ENCODE measurements at regions not wholly inside any gene's neighbourhood (a gene's known extent, or its start where the extent isn't known, plus 50 kb on each side); places are given as distances from the start of the nearest gene placed in this dataset.

DNA sequence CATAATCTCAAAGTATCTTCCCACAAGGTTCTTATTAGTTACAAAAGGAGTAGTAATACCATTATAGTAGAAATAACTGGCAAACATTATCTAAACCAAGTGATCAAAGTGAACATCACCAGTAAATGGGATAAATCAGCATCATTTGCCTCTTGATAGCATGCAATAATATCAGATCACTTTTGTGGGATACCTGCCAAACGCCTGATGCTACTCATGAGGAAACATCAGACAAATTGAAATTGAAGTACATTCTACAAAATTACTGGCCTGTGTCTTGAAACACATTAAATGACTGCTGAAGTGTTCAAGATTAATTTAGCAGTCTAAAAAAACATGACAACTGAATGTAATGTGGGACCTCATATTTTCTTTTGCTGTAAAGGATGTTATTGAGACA, 208.1 kb downstream of the TINAG start:
- Histone ChIP-seq H3K27me3 (replicated peaks; ENCODE audit: control insufficient read depth, insufficient read depth, low read length) (no peaks in the 10 kb centered on the region), H3K4me3 (replicated peaks; ENCODE audit: low read depth, low read length) (no peak overlapping the region), H3K36me3 (ENCODE audit: control insufficient read depth, insufficient read depth, low read length) (no peaks in the 10 kb centered on the region)
- DNase-seq (ENCODE audit: extremely low read depth, insufficient read length), result no peak
- TF ChIP-seq CTCF (IDR thresholded peaks at IDR 0.05; ENCODE audit: insufficient read depth, low read length, poor library complexity, severe bottlenecking), result no peak

GRCh38 chr6:54519161-54519560, 210.9 kb downstream of the TINAG start:
- no peaks in the 10 kb centered on the region for H3K36me3 ChIP-seq (ENCODE audit: control insufficient read depth, insufficient read depth, low read length)
- no peak for TF ChIP-seq CTCF (IDR thresholded peaks at IDR 0.05; ENCODE audit: insufficient read depth, low read length, poor library complexity, severe bottlenecking)
- DNase-seq (ENCODE audit: extremely low read depth, insufficient read length), result no peak
- H3K27me3 ChIP-seq (replicated peaks; ENCODE audit: control insufficient read depth, insufficient read depth, low read length), result no peaks in the 10 kb centered on the region
- H3K4me3 ChIP-seq (replicated peaks; ENCODE audit: low read depth, low read length), result no peak overlapping the region

GRCh38 chr6:54525731-54526130, 217.5 kb downstream of the TINAG start:
- no peaks in the 10 kb centered on the region for H3K36me3 ChIP-seq (ENCODE audit: control insufficient read depth, insufficient read depth, low read length)
- no peak for DNase-seq (ENCODE audit: extremely low read depth, insufficient read length)
- TF ChIP-seq CTCF (IDR thresholded peaks at IDR 0.05; ENCODE audit: insufficient read depth, low read length, poor library complexity, severe bottlenecking), result no peak
- H3K27me3 ChIP-seq (replicated peaks; ENCODE audit: control insufficient read depth, insufficient read depth, low read length), result no peaks in the 10 kb centered on the region
- no peak overlapping the region for H3K4me3 ChIP-seq (replicated peaks; ENCODE audit: low read depth, low read length)

GRCh38 chr6:54533567-54533966, 225.3 kb downstream of the TINAG start:
- Histone ChIP-seq H3K36me3 (ENCODE audit: control insufficient read depth, insufficient read depth, low read length) (no peaks in the 10 kb centered on the region), H3K27me3 (replicated peaks; ENCODE audit: control insufficient read depth, insufficient read depth, low read length) (no peaks in the 10 kb centered on the region), H3K4me3 (replicated peaks; ENCODE audit: low read depth, low read length) (no peak overlapping the region)
- TF ChIP-seq CTCF (IDR thresholded peaks at IDR 0.05; ENCODE audit: insufficient read depth, low read length, poor library complexity, severe bottlenecking), result no peak
- no peak for DNase-seq (ENCODE audit: extremely low read depth, insufficient read length)

DNA sequence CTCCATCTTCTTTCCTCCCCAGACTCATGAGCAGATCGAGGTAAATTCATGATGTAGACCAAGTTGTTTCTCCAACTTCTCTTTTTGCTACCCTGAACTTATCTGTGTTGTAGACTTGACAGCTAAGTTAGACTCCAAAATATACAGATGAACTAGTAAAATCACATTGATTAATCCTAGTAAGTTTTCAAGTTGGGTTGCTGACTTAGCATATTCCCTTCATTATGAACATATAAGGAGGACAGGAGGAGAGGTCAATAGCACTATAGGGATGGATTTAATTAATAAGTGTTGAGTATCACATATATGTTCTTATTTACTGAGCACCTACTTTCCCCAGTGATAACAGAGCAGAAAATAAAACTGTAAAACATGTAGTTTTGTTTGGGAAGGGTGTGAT, 227.3 kb downstream of the TINAG start:
- Histone ChIP-seq H3K4me3 (replicated peaks; ENCODE audit: low read depth, low read length) (no peak overlapping the region), H3K27me3 (replicated peaks; ENCODE audit: control insufficient read depth, insufficient read depth, low read length) (no peaks in the 10 kb centered on the region), H3K36me3 (ENCODE audit: control insufficient read depth, insufficient read depth, low read length) (no peaks in the 10 kb centered on the region)
- no peak for DNase-seq (ENCODE audit: extremely low read depth, insufficient read length)
- TF ChIP-seq CTCF (IDR thresholded peaks at IDR 0.05; ENCODE audit: insufficient read depth, low read length, poor library complexity, severe bottlenecking), result no peak

- Histone ChIP-seq H3K27me3 (replicated peaks; ENCODE audit: control insufficient read depth, insufficient read depth, low read length) (no peaks in the 10 kb centered on the region), H3K36me3 (ENCODE audit: control insufficient read depth, insufficient read depth, low read length) (no peaks in the 10 kb centered on the region), H3K4me3 (replicated peaks; ENCODE audit: low read depth, low read length) (no peak overlapping the region)
- no peak for DNase-seq (ENCODE audit: extremely low read depth, insufficient read length)
- TF ChIP-seq CTCF (IDR thresholded peaks at IDR 0.05; ENCODE audit: insufficient read depth, low read length, poor library complexity, severe bottlenecking), result no peak
Observed at GRCh38 chr6:54541541-54541940, 233.3 kb downstream of the TINAG start.

Measured in GM06990 (cell line).